Parathyroid adenoma (tissue), 2 donors: ENCODE measurements at regions not wholly inside any gene's neighbourhood (a gene's known extent, or its start where the extent isn't known, plus 50 kb on each side); places are given as distances from the start of the nearest gene placed in this dataset.

ENCODE experiments used
- H2AFZ ChIP-seq: fragments of 300-600 bp; sonication (generic); one replicate; pipeline ENCODE4 v1.7.0; 2017; ENCODE audit warnings: antibody characterized with exemption, mild to moderate bottlenecking
- H3K27ac ChIP-seq: fragments of 300-600 bp; sonication (generic); one replicate; pipeline ENCODE4 v1.7.0; 2017
- H3K27me3 ChIP-seq: fragments of 300-600 bp; sonication (generic); one replicate; pipeline ENCODE4 v1.7.0; 2017; ENCODE audit warnings: low read length; ENCODE audit not compliant: control insufficient read depth, insufficient read depth
- H3K36me3 ChIP-seq: fragments of 300-600 bp; sonication (generic); one replicate; pipeline ENCODE4 v1.7.0; 2017; ENCODE audit warnings: low read length; ENCODE audit not compliant: control insufficient read depth, insufficient read depth
- H3K4me1 ChIP-seq: fragments of 300-600 bp; sonication (generic); one replicate; pipeline ENCODE4 v1.7.0; 2017; ENCODE audit warnings: control low read depth
- H3K4me2 ChIP-seq: fragments of 300-600 bp; sonication (generic); one replicate; pipeline ENCODE4 v1.7.0; 2017; ENCODE audit warnings: low read length
- H3K4me3 ChIP-seq: fragments of 300-600 bp; sonication (generic); one replicate; pipeline ENCODE4 v1.7.0; 2017; ENCODE audit warnings: low read depth, low read length
- H3K79me2 ChIP-seq: fragments of 300-600 bp; sonication (generic); one replicate; pipeline ENCODE4 v1.7.0; 2017; ENCODE audit warnings: control low read depth
- H3K9ac ChIP-seq: fragments of 300-600 bp; sonication (generic); one replicate; pipeline ENCODE4 v1.7.0; 2017; ENCODE audit warnings: mild to moderate bottlenecking
- H3K9me3 ChIP-seq: fragments of 300-600 bp; sonication (generic); one replicate; pipeline ENCODE4 v1.7.0; 2017; ENCODE audit warnings: low read length; ENCODE audit not compliant: control insufficient read depth
- TF ChIP-seq, protein P1 (sequence below): fragments of 300-600 bp; sonication (generic); IDR thresholded peaks from one replicate; pipeline ENCODE4 v1.7.0; 2017; ENCODE audit warnings: antibody characterized with exemption, mild to moderate bottlenecking
- donor health status: primary hyperparathyroidism.

DNA sequence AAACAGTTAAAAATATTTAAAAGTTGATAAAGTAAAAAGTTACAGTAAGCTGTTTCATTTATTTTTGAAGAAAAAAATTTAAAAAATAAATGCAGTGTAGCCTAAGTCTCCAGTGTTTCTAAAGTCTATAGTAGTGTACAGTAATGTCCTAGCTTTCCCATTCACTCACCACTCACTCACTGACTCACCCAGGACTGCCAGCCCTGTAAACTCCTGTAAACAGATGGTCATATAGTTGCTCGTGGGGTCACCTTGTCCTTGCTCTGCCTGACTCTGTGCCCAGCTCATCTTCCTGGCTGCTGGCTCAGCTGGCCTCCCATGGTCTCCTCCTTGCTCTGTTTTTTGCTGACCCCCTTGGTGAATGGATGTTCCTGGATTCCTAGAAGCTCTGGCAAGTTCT lies 180.3 kb downstream of the VAPA start:
- Histone ChIP-seq H3K9ac (no peak overlapping the region), H3K27ac (no peak overlapping the region), H3K27me3 (no peaks in the 10 kb centered on the region), H3K79me2 (no peaks in the 10 kb centered on the region), H2AFZ (no peak overlapping the region), H3K36me3 (no peaks in the 10 kb centered on the region), H3K4me1 (no peaks in the 10 kb centered on the region), H3K9me3 (no peaks in the 10 kb centered on the region), H3K4me3 (no peak overlapping the region), H3K4me2 (no peak overlapping the region)
- TF ChIP-seq, protein P1, sequence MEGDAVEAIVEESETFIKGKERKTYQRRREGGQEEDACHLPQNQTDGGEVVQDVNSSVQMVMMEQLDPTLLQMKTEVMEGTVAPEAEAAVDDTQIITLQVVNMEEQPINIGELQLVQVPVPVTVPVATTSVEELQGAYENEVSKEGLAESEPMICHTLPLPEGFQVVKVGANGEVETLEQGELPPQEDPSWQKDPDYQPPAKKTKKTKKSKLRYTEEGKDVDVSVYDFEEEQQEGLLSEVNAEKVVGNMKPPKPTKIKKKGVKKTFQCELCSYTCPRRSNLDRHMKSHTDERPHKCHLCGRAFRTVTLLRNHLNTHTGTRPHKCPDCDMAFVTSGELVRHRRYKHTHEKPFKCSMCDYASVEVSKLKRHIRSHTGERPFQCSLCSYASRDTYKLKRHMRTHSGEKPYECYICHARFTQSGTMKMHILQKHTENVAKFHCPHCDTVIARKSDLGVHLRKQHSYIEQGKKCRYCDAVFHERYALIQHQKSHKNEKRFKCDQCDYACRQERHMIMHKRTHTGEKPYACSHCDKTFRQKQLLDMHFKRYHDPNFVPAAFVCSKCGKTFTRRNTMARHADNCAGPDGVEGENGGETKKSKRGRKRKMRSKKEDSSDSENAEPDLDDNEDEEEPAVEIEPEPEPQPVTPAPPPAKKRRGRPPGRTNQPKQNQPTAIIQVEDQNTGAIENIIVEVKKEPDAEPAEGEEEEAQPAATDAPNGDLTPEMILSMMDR = no peak

DNA sequence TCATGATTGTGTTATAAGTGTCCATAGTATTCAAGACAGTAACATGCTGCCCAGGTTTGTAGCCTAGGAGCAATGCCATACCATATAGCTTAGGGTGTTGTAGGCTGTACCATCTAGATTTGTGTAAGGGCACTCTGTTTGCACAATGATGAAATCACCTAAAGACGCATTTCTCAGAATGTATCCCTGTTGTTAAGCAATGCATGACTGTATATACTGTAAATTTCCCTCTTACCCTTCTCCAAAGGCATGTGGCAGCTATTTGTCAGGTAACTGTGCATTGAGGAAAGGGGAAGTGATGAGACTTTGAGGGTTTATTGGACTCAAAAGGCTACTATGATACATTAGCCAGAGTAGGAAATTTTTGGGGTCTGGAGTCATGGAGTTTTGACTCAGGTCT lies 180.8 kb downstream of the VAPA start:
- no peak overlapping the region for H3K9ac ChIP-seq
- no peak overlapping the region for H3K4me2 ChIP-seq
- TF ChIP-seq, protein P1 = no peak
- no peaks in the 10 kb centered on the region for H3K79me2 ChIP-seq
- H3K4me1 ChIP-seq = no peaks in the 10 kb centered on the region
- H3K36me3 ChIP-seq = no peaks in the 10 kb centered on the region
- no peaks in the 10 kb centered on the region for H3K27me3 ChIP-seq
- no peak overlapping the region for H3K27ac ChIP-seq
- H3K9me3 ChIP-seq = no peaks in the 10 kb centered on the region
- no peak overlapping the region for H3K4me3 ChIP-seq
- H2AFZ ChIP-seq = no peak overlapping the region

DNA sequence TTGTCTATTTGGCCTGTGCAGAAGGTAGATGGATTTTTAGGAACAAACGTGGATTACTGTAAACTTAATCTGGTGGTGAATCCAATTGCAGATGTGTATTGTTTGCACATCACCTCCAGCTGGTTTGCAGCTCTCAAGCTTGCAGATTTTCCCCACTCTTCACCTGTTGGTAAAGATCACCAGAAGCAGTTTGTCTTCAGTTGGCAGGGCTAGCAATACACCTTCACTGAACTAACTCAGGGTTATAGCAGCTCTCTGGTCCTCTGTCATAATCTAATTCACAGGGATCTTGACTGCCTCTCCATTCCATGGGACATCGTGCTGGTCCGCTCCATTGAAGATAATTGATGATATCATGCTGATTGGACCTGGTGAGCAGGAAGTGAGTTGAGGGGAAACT lies 181.5 kb downstream of the VAPA start:
- Histone ChIP-seq H3K79me2 (no peaks in the 10 kb centered on the region), H3K4me2 (no peak overlapping the region), H3K9ac (no peak overlapping the region), H3K4me3 (no peak overlapping the region), H3K4me1 (no peaks in the 10 kb centered on the region), H3K36me3 (no peaks in the 10 kb centered on the region), H2AFZ (no peak overlapping the region), H3K27me3 (no peaks in the 10 kb centered on the region), H3K9me3 (no peaks in the 10 kb centered on the region), H3K27ac (no peak overlapping the region)
- TF ChIP-seq, protein P1 = no peak

DNA sequence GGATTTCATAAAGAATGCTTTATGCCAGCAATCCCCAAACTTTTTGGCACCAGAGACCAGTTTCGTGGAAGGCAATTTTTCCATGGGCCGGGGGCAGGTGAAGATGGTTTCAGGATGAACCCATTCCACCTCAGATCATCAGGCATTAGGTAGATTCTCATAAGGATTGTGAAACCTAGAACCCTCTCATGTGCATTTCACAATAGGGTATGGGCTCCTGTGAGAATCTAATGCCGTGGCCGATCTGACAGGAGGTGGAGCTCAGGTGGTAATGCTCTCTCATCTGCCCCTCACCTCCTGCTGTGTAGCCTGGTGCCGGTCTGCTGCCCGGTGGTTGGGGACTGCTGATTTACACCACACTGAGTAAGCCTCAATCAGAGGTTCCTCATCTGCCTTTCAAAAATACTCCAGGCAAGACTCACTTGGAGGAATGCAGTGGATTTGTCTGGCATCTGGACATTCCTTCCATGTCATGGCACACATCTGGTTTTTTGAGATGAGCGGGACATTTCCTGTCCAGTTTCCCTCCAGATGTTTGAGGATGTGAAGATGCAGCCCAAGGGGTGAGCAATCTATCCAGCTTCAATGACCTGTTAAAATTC lies 185.8 kb downstream of the VAPA start:
- Histone ChIP-seq H3K27ac (no peak overlapping the region), H3K4me1 (no peaks in the 10 kb centered on the region), H3K9ac (no peak overlapping the region), H3K4me2 (no peak overlapping the region), H2AFZ (no peak overlapping the region), H3K79me2 (no peaks in the 10 kb centered on the region), H3K9me3 (no peaks in the 10 kb centered on the region), H3K36me3 (no peaks in the 10 kb centered on the region), H3K4me3 (no peak overlapping the region), H3K27me3 (no peaks in the 10 kb centered on the region)
- TF ChIP-seq, protein P1 = no peak

- TF ChIP-seq, protein P1 = no peak
- H3K27ac ChIP-seq = no peak overlapping the region
- H3K4me2 ChIP-seq = no peak overlapping the region
- no peaks in the 10 kb centered on the region for H3K36me3 ChIP-seq
- H2AFZ ChIP-seq = no peak overlapping the region
- H3K9ac ChIP-seq = no peak overlapping the region
- H3K9me3 ChIP-seq = no peaks in the 10 kb centered on the region
- H3K27me3 ChIP-seq = no peaks in the 10 kb centered on the region
- no peaks in the 10 kb centered on the region for H3K79me2 ChIP-seq
- H3K4me3 ChIP-seq = no peak overlapping the region
- no peaks in the 10 kb centered on the region for H3K4me1 ChIP-seq
These were observed 186.4 kb downstream of the VAPA start for GRCh38 chr18:10100196-10100595.
